Mesenchymal stem cell (in vitro differentiated cells and primary cell): ENCODE measurements at regions not wholly inside any gene's neighbourhood (a gene's known extent, or its start where the extent isn't known, plus 50 kb on each side); places are given as distances from the start of the nearest gene placed in this dataset.
"Not testable (repeated sequence)": the region's sequence is repeated elsewhere in the genome, so short reads cannot be mapped to it uniquely, and the experiment has no call there.

Experiments used
- DNase-seq: peaks from one replicate; pipeline ENCODE4 v3.0.0-alpha.2; 2013
- H2AFZ ChIP-seq: one replicate; pipeline ENCODE4 v1.6.1; 2013; ENCODE audit warnings: low read depth, mild to moderate bottlenecking, control low read depth, inconsistent platforms, low read length, moderate library complexity
- H2AK5ac ChIP-seq: 2 replicates; pipeline ENCODE4 v1.6.1; 2013; ENCODE audit warnings: low read length, moderate library complexity, mild to moderate bottlenecking, inconsistent platforms; ENCODE audit not compliant: severe bottlenecking
- H2BK120ac ChIP-seq: one replicate; pipeline ENCODE4 v1.6.1; 2013; ENCODE audit warnings: low read depth, mild to moderate bottlenecking, inconsistent platforms, low read length, moderate library complexity
- H2BK12ac ChIP-seq, 2 experiments: one replicate each; pipeline ENCODE4 v1.6.1; 2013; ENCODE audit warnings: inconsistent platforms in 2 of 2, low read length in 2 of 2, mild to moderate bottlenecking in 2 of 2, moderate library complexity in 2 of 2, control low read depth in 1 of 2
- H2BK15ac ChIP-seq: one replicate; pipeline ENCODE4 v1.6.1; 2013; ENCODE audit warnings: mild to moderate bottlenecking, low read depth, inconsistent platforms; ENCODE audit not compliant: poor library complexity, severe bottlenecking
- H2BK5ac ChIP-seq: 2 replicates; pipeline ENCODE4 v1.6.1; 2013; ENCODE audit warnings: low read depth, mild to moderate bottlenecking, low read length, control low read depth, inconsistent platforms; ENCODE audit not compliant: poor library complexity, severe bottlenecking
- H3K14ac ChIP-seq, 2 experiments: one replicate each; pipeline ENCODE4 v1.6.1; 2013; ENCODE audit warnings: inconsistent platforms in 2 of 2, low read length in 2 of 2, control low read depth in 1 of 2, mild to moderate bottlenecking in 1 of 2, moderate library complexity in 1 of 2
- H3K18ac ChIP-seq, 2 experiments: one replicate each; pipeline ENCODE4 v1.6.1; 2013; ENCODE audit warnings: inconsistent platforms in 2 of 2, low read length in 2 of 2, control low read depth in 1 of 2, low read depth in 1 of 2, mild to moderate bottlenecking in 1 of 2
- H3K23ac ChIP-seq, 2 experiments: one replicate each; pipeline ENCODE4 v1.6.1; 2013; ENCODE audit warnings: inconsistent platforms in 2 of 2, low read length in 2 of 2, mild to moderate bottlenecking in 2 of 2, moderate library complexity in 2 of 2, control low read depth in 1 of 2
- H3K27ac ChIP-seq: 2 replicates; pipeline ENCODE4 v1.5.1; 2013; ENCODE audit warnings: mild to moderate bottlenecking, moderate library complexity, low read length, control low read depth, inconsistent platforms; ENCODE audit not compliant: poor library complexity, severe bottlenecking
- H3K27me3 ChIP-seq, 2 experiments: 2 replicates each; pipeline versions ENCODE4 v1.6.1 to v1.7.0; 2013; ENCODE audit warnings: low read length in 2 of 2, mild to moderate bottlenecking in 2 of 2, moderate library complexity in 2 of 2, control low read depth in 1 of 2, inconsistent platforms in 1 of 2; ENCODE audit not compliant: control insufficient read depth in 1 of 2, insufficient read depth in 1 of 2
- H3K36me3 ChIP-seq, 2 experiments: 2 replicates each; pipeline versions ENCODE4 v1.6.1 to v1.7.0; 2013; ENCODE audit warnings: low read length in 2 of 2, control low read depth in 1 of 2, inconsistent platforms in 1 of 2, low read depth in 1 of 2, mild to moderate bottlenecking in 1 of 2; ENCODE audit not compliant: insufficient read depth in 2 of 2, control insufficient read depth in 1 of 2
- H3K4ac ChIP-seq, 2 experiments: one replicate each; pipeline ENCODE4 v1.6.1; 2013; ENCODE audit warnings: inconsistent platforms in 2 of 2, low read length in 2 of 2, mild to moderate bottlenecking in 2 of 2, moderate library complexity in 2 of 2, control low read depth in 1 of 2, low read depth in 1 of 2
- H3K4me1 ChIP-seq: 2 replicates; pipeline ENCODE4 v1.6.1; 2013; ENCODE audit warnings: low read depth, low read length, control low read depth; ENCODE audit not compliant: control insufficient read depth, insufficient read depth
- H3K4me2 ChIP-seq: 2 replicates; pipeline ENCODE4 v1.6.1; 2013; ENCODE audit warnings: low read length, mild to moderate bottlenecking, inconsistent platforms; ENCODE audit not compliant: poor library complexity, severe bottlenecking
- H3K4me3 ChIP-seq, 2 experiments: 2 replicates each; pipeline versions ENCODE4 v1.5.1 to v1.7.0; 2013; ENCODE audit warnings: low read length in 2 of 2, mild to moderate bottlenecking in 2 of 2, control low read depth in 1 of 2, low read depth in 1 of 2; ENCODE audit not compliant: insufficient read depth in 1 of 2
- H3K79me1 ChIP-seq: replicated peaks from 2 replicates; pipeline ENCODE4 v1.6.1; 2013; ENCODE audit warnings: mild to moderate bottlenecking, control low read depth, low read length, inconsistent platforms; ENCODE audit not compliant: poor library complexity, severe bottlenecking
- H3K9ac ChIP-seq: 2 replicates; pipeline ENCODE4 v1.7.0; 2013; ENCODE audit warnings: mild to moderate bottlenecking, low read length, moderate library complexity
- H3K9me3 ChIP-seq: 2 replicates; pipeline ENCODE4 v1.7.0; 2013; ENCODE audit warnings: mild to moderate bottlenecking, low read length; ENCODE audit not compliant: control insufficient read depth
- H4K8ac ChIP-seq: one replicate; pipeline ENCODE4 v1.6.1; 2013; ENCODE audit warnings: inconsistent platforms, mild to moderate bottlenecking, low read length, moderate library complexity
- H4K91ac ChIP-seq: one replicate; pipeline ENCODE4 v1.6.1; 2013; ENCODE audit warnings: mild to moderate bottlenecking, low read length, inconsistent platforms
- WGBS: methylation state at CpG from one replicate; pipeline ENCODE4 v1.1.7; 2013; ENCODE audit warnings: mixed read lengths; 5-methylcytosine and 5-hydroxymethylcytosine counted together

DNA sequence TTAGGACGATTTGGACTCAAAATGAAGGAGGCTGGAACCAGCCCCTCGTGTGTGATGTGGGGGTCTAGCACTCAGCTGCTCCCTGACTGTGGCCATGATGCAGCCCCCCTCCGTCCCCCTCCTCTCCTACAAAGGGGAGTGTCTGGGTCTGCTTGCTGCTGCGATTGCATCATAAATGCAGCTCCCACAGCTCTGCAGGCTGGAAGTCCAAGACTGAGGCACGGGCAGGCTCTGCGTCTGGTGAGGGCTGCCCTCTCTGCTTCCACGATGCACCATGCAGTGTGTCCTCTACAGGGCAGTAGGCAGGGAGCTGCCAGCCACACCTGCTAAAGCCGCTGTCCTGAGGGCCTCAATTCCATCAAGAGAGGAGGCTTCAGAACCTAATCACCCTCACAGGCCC is 432.1 kb downstream of the BRD1 start:
- H3K36me3 ChIP-seq, result no peaks in the 10 kb centered on the region
- no peak overlapping the region for H2BK15ac ChIP-seq
- no peaks in the 10 kb centered on the region for H3K27me3 ChIP-seq
- no peak overlapping the region for H3K23ac ChIP-seq
- H2BK5ac ChIP-seq, result no peak overlapping the region
- H2AFZ ChIP-seq, result no peak overlapping the region
- no peak overlapping the region for H3K4ac ChIP-seq
- H3K4me3 ChIP-seq, result no peak overlapping the region
- no peak overlapping the region for H3K4me2 ChIP-seq
- H3K9me3 ChIP-seq, result peaks cover 7% of the 10 kb centered on the region
- no peak overlapping the region for H3K14ac ChIP-seq
- H4K8ac ChIP-seq, result no peak overlapping the region
- H3K9ac ChIP-seq, result no peak overlapping the region
- no peak overlapping the region for H3K18ac ChIP-seq
- no peak overlapping the region for H3K27ac ChIP-seq
- no peaks in the 10 kb centered on the region for H3K4me1 ChIP-seq
- H4K91ac ChIP-seq, result no peak overlapping the region
- H2BK120ac ChIP-seq, result no peak overlapping the region
- no peak overlapping the region for H2AK5ac ChIP-seq
- whole genome bisulfite sequencing, result 68% methylated on average over 8 of the region's 8 CpGs
- no peak for DNase-seq
- H3K79me1 ChIP-seq, result no peaks in the 10 kb centered on the region
- H2BK12ac ChIP-seq, result no peak overlapping the region

DNA sequence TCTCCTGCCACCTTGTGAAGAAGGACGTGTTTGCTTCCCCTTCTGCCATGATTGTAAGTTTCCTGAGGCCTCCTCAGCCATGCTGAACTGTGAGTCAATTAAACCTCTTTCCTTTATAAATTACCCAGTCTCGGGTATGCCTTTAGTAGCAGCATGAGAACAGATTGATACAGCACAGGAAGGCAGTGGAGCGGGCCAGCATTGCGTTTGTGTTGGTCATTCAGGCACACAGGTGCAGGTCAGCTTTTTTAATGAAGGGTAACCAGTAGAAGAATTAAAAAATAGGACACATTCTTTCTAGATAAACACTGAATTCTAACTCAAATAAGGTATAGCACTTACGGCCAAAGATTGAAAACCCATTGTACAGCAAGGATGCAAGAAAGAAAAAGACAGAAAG is 432.6 kb downstream of the BRD1 start:
- peaks cover 11% of the 10 kb centered on the region for H3K9me3 ChIP-seq
- H4K91ac ChIP-seq, H3K79me1 ChIP-seq, H3K36me3 ChIP-seq, H3K27ac ChIP-seq, H3K4me2 ChIP-seq, H4K8ac ChIP-seq, H2BK12ac ChIP-seq, H3K4me1 ChIP-seq, H2BK5ac ChIP-seq, H2AK5ac ChIP-seq, H3K14ac ChIP-seq, H3K9ac ChIP-seq, H3K23ac ChIP-seq, H3K4ac ChIP-seq, DNase-seq, H2AFZ ChIP-seq, H3K27me3 ChIP-seq, H3K4me3 ChIP-seq, H2BK15ac ChIP-seq, H3K18ac ChIP-seq, H2BK120ac ChIP-seq: not testable (repeated sequence)
- 88% methylated on average over 5 of the region's 5 CpGs for WGBS

DNA sequence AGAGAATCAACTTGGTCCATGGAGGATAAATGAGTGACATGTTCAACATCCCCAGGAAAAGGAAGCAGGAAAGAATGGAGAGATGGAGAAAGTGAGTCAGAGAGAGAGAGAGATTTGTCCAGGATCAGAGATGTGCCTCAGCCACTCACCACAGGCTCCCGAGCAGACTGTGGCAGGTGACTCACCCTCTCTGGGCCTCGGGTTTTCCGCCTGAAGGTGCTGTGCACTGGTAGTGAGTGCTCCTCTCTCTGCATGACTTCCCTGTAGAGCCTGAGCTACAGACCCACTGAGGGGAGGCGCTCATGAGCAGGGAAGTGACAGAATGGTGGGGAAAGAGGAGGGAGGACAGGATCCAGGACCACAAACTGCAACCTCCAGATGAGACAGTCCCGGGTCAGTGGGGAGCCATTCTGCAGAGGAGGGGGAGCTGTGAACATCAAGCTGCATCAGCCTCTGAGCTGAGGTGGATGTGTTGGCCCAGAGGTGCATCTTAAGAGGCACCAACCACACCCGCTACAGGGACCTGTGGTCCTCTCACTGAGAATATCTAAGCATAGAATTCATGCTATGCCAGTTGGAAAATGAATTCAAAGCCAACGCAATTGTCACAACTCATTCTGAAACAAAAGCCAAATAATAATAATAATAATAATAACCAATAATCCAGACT is 433.4 kb downstream of the BRD1 start:
- H4K8ac ChIP-seq, result no peak overlapping the region
- no peak overlapping the region for H3K4me3 ChIP-seq
- DNase-seq, result no peak
- no peaks in the 10 kb centered on the region for H3K4me1 ChIP-seq
- H3K18ac ChIP-seq, result no peak overlapping the region
- H3K23ac ChIP-seq, result no peak overlapping the region
- no peak overlapping the region for H2AK5ac ChIP-seq
- no peaks in the 10 kb centered on the region for H3K36me3 ChIP-seq
- peaks cover 16% of the 10 kb centered on the region for H3K9me3 ChIP-seq
- H4K91ac ChIP-seq, result no peak overlapping the region
- no peak overlapping the region for H2AFZ ChIP-seq
- H2BK15ac ChIP-seq, result no peak overlapping the region
- H3K9ac ChIP-seq, result no peak overlapping the region
- H3K79me1 ChIP-seq, result no peaks in the 10 kb centered on the region
- no peak overlapping the region for H3K27ac ChIP-seq
- H2BK5ac ChIP-seq, result no peak overlapping the region
- 78% methylated on average over 7 of the region's 7 CpGs for WGBS
- H2BK120ac ChIP-seq, result no peak overlapping the region
- no peak overlapping the region for H3K4ac ChIP-seq
- H3K4me2 ChIP-seq, result no peak overlapping the region
- H2BK12ac ChIP-seq, result no peak overlapping the region
- H3K27me3 ChIP-seq, result no peaks in the 10 kb centered on the region
- H3K14ac ChIP-seq, result no peak overlapping the region

DNA sequence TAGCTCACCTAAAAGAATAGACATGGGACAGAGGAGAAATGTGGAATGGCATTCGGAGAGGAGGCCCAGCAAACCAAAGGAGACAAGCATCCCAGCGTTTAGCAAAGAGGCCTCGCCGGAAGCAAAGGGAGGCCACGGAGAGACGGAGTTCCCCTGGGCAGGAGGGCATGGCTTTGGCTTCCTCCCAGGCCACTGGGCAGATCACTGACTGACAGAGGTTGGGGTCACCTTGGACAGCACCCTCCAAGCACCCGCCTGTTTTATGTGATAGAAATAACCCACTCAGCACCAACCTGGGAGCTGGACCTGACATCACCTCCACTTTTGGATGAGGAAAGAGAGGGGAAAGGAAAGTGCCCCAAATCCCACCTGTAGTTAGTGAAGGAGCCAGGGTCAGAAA is 434.1 kb downstream of the BRD1 start:
- no peak overlapping the region for H2BK120ac ChIP-seq
- H3K18ac ChIP-seq, result no peak overlapping the region
- H3K9ac ChIP-seq, result no peak overlapping the region
- H3K9me3 ChIP-seq, result peaks cover 19% of the 10 kb centered on the region
- no peak overlapping the region for H3K4me3 ChIP-seq
- no peaks in the 10 kb centered on the region for H3K36me3 ChIP-seq
- no peaks in the 10 kb centered on the region for H3K27me3 ChIP-seq
- H3K79me1 ChIP-seq, result no peaks in the 10 kb centered on the region
- no peak overlapping the region for H2BK5ac ChIP-seq
- H3K4ac ChIP-seq, result no peak overlapping the region
- no peak overlapping the region for H3K14ac ChIP-seq
- no peak overlapping the region for H2AFZ ChIP-seq
- H3K27ac ChIP-seq, result no peak overlapping the region
- no peak overlapping the region for H2BK15ac ChIP-seq
- DNase-seq, result no peak
- H4K91ac ChIP-seq, result no peak overlapping the region
- no peak overlapping the region for H3K23ac ChIP-seq
- 92% methylated on average over 6 of the region's 7 CpGs for WGBS
- no peak overlapping the region for H3K4me2 ChIP-seq
- no peak overlapping the region for H2BK12ac ChIP-seq
- H2AK5ac ChIP-seq, result no peak overlapping the region
- H4K8ac ChIP-seq, result no peak overlapping the region
- H3K4me1 ChIP-seq, result no peaks in the 10 kb centered on the region
